ENCODE measurements at regions not wholly inside any gene's neighbourhood (a gene's known extent, or its start where the extent isn't known, plus 50 kb on each side); places are given as distances from the start of the nearest gene placed in this dataset.
"Not testable (repeated sequence)": the region's sequence is repeated elsewhere in the genome, so short reads cannot be mapped to it uniquely, and the experiment has no call there.

DNA sequence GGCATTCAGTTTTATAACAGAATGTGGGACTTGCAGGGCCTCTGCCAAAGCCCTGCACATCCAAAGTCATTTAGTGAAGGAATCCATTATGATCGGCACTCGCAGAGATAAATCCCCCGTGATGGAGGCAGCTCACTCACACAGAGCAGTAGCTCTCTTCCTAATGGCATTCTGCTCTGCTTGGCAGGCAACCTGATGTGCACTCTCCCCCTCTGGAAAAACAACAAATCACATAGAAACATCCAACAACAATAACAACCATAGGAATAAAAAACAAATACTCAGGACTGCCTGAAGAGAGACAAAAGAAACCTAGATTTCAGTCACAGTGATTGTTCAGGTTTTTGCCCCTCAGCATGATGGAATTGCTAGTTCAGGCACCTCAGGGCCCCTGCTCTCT is 59.7 kb downstream of the NAA11 start:
- DNase-seq (ENCODE audit: low read depth): no peak
- in situ Hi-C loops (cut with HindIII; ENCODE audit: low pct_unique_long_range_greater_than_20kb, low sequenced_read_pairs): no loop called here

- in situ Hi-C loops (cut with HindIII; ENCODE audit: low pct_unique_long_range_greater_than_20kb, low sequenced_read_pairs): no loop called here
- DNase-seq (ENCODE audit: low read depth): no peak
Measured at GRCh38 chr4:79259242-79259641, 66.6 kb downstream of the NAA11 start.

- no peak for DNase-seq (ENCODE audit: low read depth)
- in situ Hi-C loops (cut with HindIII; ENCODE audit: low pct_unique_long_range_greater_than_20kb, low sequenced_read_pairs): no loop called here
Measured at GRCh38 chr4:79258614-79259176, 67.2 kb downstream of the NAA11 start.

DNA sequence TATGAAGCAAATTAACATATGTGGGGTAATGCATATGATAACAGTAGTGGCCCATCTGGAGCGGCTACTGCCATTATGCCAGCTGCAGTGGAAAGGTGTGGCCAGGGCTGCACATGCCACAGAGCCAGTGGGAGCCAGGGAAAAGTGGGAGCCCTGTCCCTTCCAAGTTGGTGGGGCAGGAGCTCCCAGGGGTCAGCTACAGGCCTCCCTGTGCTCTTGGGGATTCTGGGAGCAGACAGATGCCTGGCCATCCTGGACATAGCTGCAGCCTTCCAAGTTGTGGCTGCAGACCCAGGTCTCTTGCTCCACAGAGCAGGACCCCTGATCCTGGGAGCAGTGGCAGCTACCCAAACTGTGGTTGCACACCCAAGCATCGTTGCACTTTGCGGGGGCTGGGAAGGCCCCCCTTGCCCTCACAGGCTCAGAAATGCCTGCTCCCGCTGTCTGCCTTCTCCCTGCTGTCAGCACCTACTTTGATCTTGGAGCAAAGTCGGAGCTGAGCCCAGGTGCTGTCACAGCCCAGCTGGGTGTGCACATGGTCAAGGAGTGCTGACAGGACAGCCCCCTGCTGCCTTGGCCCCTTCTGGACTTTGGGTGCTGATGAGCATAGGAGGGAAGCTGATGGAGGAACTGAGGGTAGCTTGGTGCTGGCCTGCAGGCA is 67.8 kb downstream of the NAA11 start:
- in situ Hi-C loops (cut with HindIII; ENCODE audit: low pct_unique_long_range_greater_than_20kb, low sequenced_read_pairs): no loop called here
- DNase-seq (ENCODE audit: low read depth): no peak

DNA sequence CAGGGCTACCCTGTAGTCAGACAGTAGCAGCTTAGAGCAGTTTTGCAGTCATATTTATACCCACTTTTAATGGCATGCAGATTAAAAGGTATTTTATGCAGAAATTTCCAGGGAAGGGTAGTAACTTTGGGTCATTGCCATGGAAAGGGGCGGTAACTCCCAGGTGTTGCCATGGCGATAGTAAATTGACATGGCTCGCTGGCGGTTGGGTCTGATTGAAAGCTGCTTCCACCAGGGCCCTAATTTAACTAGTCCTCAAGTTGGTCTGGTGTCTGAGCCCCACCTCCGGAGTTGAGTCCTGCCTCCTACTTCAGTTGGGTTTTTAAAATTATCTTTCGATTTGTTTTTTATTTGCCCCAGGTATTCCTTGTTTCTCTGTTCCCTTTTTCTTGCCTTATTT is 70.1 kb downstream of the NAA11 start:
- no peak for DNase-seq (ENCODE audit: low read depth)
- in situ Hi-C loops (cut with HindIII; ENCODE audit: low pct_unique_long_range_greater_than_20kb, low sequenced_read_pairs): no loop called here

DNA sequence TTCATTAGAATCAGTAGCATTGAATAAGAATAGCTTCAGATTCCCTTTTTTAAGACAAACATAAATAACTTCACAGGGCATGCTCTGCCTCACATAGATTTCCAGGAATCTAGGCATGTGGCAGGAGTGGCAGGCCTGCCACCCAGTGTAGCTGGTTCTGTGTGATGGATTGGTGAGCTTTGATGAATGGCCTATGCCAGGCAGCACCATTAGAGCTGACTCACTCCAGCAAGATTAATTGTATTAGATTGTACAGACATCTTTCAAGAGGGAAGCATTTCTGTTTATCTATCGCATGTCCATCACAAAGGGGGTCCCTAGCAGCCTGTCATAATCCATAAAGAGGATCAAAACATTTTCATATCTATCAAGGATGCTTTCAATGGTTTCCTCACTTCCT is 71.9 kb downstream of the NAA11 start:
- in situ Hi-C loops (cut with HindIII; ENCODE audit: low pct_unique_long_range_greater_than_20kb, low sequenced_read_pairs): no loop called here
- DNase-seq (ENCODE audit: low read depth): peak; percentile 5

GRCh38 chr4:79253168-79253567 is 72.7 kb downstream of the NAA11 start:
- in situ Hi-C loops (cut with HindIII; ENCODE audit: low pct_unique_long_range_greater_than_20kb, low sequenced_read_pairs): no loop called here
- no peak for DNase-seq (ENCODE audit: low read depth)

DNA sequence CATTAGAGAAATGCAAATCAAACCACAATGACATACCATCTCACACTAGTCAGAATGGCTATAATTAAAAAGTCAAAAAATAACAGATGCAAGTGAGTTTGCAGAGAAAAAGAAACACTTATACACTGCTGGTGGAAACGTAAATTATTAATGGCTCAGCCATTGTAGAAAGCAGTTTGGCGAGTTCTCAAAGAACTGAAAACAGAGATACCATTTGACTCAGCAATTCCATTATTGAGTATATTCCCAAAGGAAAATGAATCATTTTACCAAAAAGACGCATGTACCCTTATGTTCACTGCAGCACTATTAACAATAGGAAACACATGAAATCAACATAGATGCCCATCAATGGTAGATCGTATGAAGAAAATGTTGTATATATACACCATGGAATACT is 75.0 kb downstream of the NAA11 start:
- in situ Hi-C loops (cut with HindIII; ENCODE audit: low pct_unique_long_range_greater_than_20kb, low sequenced_read_pairs): no loop called here
- peak; percentile 4 for DNase-seq (ENCODE audit: low read depth)

- DNase-seq (ENCODE audit: low read depth): no peak
- in situ Hi-C loops (cut with HindIII; ENCODE audit: low pct_unique_long_range_greater_than_20kb, low sequenced_read_pairs): no loop called here
Measured at GRCh38 chr4:79249881-79250503, 75.9 kb downstream of the NAA11 start.

GRCh38 chr4:79248610-79249009 is 77.3 kb downstream of the NAA11 start:
- in situ Hi-C loops (cut with HindIII; ENCODE audit: low pct_unique_long_range_greater_than_20kb, low sequenced_read_pairs): no loop called here
- no peak for DNase-seq (ENCODE audit: low read depth)

DNA sequence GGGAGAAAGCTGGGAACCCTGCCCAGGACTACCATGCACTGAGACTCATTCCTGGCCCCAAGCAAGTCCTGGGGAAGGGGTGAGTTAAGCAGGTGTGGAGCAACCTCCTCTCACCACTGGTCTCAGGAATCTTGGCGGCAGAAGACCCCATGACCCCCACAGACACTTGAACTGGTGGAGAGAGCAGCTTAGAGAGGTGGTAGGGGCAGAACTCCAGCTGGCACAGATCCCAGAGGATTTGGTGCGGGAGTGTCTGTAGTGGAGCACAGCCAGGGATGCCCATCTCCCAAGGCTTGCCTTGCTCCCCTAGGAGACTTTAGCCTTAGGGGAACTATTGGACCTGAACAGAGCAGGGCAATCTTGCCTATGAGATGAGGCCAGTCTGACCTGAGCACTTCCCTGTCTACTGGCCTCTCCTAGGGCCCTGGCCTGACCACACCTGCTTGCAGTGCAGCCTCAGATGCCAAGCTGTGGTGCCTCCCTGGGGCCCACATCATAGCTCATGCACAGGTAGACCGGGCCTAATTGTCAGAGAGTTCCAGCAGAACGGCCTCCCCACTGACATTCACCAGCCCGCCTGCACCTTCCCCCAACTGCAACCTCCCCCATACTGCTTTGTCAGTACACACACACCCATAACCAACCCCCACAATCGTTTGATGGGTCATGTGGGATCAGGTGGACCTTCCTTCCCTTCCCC is 78.0 kb downstream of the NAA11 start:
- in situ Hi-C loops (cut with HindIII; ENCODE audit: low pct_unique_long_range_greater_than_20kb, low sequenced_read_pairs): no loop called here
- no peak for DNase-seq (ENCODE audit: low read depth)

GRCh38 chr4:79245200-79245940 is 80.5 kb downstream of the NAA11 start:
- in situ Hi-C loops (cut with HindIII; ENCODE audit: low pct_unique_long_range_greater_than_20kb, low sequenced_read_pairs); DNase-seq (ENCODE audit: low read depth): not testable (repeated sequence)

GRCh38 chr4:79241846-79242245 is 84.0 kb downstream of the NAA11 start:
- in situ Hi-C loops (cut with HindIII; ENCODE audit: low pct_unique_long_range_greater_than_20kb, low sequenced_read_pairs): no loop called here
- peak; percentile 35 for DNase-seq (ENCODE audit: low read depth)

GRCh38 chr4:79237851-79238250 is 88.0 kb downstream of the NAA11 start:
- in situ Hi-C loops (cut with HindIII; ENCODE audit: low pct_unique_long_range_greater_than_20kb, low sequenced_read_pairs): no loop called here
- DNase-seq (ENCODE audit: low read depth): no peak

DNA sequence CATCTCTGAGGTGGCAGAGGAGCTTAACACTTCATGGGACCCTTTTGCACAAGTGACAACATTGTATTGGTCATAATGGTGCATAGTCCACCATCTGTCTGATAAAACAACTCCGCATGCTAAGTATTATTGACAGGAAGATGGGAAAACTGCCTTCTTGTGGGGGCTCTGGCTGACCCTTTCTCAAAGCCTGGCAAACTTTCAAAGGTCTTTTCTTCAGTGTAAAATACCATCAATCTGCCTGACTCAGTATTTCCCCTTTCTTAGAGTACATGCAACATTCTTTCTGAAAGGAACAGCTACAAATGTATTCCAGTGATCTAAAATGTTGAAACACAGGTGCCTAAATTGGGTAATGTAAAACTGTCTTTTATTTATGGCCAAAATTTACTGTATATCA is 89.1 kb downstream of the NAA11 start:
- no peak for DNase-seq (ENCODE audit: low read depth)
- in situ Hi-C loops (cut with HindIII; ENCODE audit: low pct_unique_long_range_greater_than_20kb, low sequenced_read_pairs): no loop called here

DNA sequence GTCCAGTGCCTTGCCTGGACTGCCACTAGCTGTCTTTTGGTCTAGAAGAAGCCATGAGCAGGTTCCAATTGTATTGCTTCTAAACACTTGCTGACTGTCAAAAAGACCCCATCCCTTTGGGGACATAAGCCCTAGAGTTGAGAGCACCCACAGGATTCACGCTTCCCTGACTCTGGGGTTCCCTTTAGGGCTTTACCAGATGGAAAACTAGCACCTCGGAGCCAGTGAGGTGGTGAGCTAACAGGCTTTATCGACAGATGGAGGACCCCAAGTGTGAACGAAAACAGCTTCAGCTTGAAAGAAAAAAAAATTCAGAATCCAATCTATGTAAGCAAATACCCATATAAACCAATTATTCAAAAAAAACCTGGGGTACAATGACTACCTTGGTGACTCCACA is 90.8 kb downstream of the NAA11 start:
- in situ Hi-C loops (cut with HindIII; ENCODE audit: low pct_unique_long_range_greater_than_20kb, low sequenced_read_pairs): no loop called here
- DNase-seq (ENCODE audit: low read depth): no peak

- in situ Hi-C loops (cut with HindIII; ENCODE audit: low pct_unique_long_range_greater_than_20kb, low sequenced_read_pairs): no loop called here
- no peak for DNase-seq (ENCODE audit: low read depth)
Measured at GRCh38 chr4:79233820-79234219, 92.0 kb downstream of the NAA11 start.

GRCh38 chr4:79232540-79232939 is 93.3 kb downstream of the NAA11 start:
- peak; percentile 26 for DNase-seq (ENCODE audit: low read depth)
- in situ Hi-C loops (cut with HindIII; ENCODE audit: low pct_unique_long_range_greater_than_20kb, low sequenced_read_pairs): no loop called here

DNA sequence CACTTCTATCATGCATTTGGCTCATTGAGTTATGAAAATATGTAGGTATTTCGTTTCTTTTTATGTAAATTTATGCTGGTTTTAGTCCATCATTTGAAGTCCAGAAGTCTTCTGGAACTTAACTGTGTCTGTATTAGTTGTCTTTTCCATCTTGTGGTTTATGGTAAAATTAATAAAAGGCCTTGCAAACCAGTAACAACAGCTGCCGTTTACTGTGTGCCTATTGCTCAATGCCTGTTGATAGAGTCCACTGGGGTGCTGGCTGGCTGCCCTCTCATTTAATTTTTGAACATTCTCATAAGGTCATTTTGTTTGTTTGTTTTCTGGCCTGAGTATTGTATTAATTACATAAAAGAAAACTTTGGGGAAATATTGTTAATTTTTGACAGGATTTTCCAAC is 98.0 kb downstream of the NAA11 start:
- DNase-seq (ENCODE audit: low read depth): no peak
- in situ Hi-C loops (cut with HindIII; ENCODE audit: low pct_unique_long_range_greater_than_20kb, low sequenced_read_pairs): no loop called here

Measured in Caki2 (cell line).